ENCODE measurements at regions not wholly inside any gene's neighbourhood (a gene's known extent, or its start where the extent isn't known, plus 50 kb on each side); places are given as distances from the start of the nearest gene placed in this dataset.

- DNase-seq: no peak
These were observed 301.8 kb downstream of the BRINP2 start for GRCh38 chr1:177472567-177472966.

- no peak for DNase-seq
These were observed 300.5 kb downstream of the BRINP2 start for GRCh38 chr1:177471244-177471643.

GRCh38 chr1:177469519-177469918, 298.8 kb downstream of the BRINP2 start:
- DNase-seq: no peak

- DNase-seq: no peak
These were observed 295.5 kb downstream of the BRINP2 start for GRCh38 chr1:177466286-177466685.

- DNase-seq: no peak
These were observed 293.9 kb downstream of the BRINP2 start for GRCh38 chr1:177464686-177465085.

GRCh38 chr1:177451191-177451590, 280.4 kb downstream of the BRINP2 start:
- DNase-seq: no peak

GRCh38 chr1:177448652-177449357, 278.0 kb downstream of the BRINP2 start:
- DNase-seq: no peak

- no peak for DNase-seq
These were observed 277.4 kb downstream of the BRINP2 start for GRCh38 chr1:177448036-177448615.

GRCh38 chr1:177444997-177445746, 274.4 kb downstream of the BRINP2 start:
- no peak for DNase-seq

- no peak for DNase-seq
These were observed 272.2 kb downstream of the BRINP2 start for GRCh38 chr1:177443003-177443402.

- DNase-seq: no peak
These were observed 271.8 kb downstream of the BRINP2 start for GRCh38 chr1:177442584-177442983.

- no peak for DNase-seq
These were observed 270.5 kb downstream of the BRINP2 start for GRCh38 chr1:177441281-177441680.

GRCh38 chr1:177440821-177441220, 270.1 kb downstream of the BRINP2 start:
- no peak for DNase-seq

GRCh38 chr1:177439301-177439700, 268.5 kb downstream of the BRINP2 start:
- no peak for DNase-seq

GRCh38 chr1:177435364-177435763, 264.6 kb downstream of the BRINP2 start:
- no peak for DNase-seq

- no peak for DNase-seq
These were observed 262.1 kb downstream of the BRINP2 start for GRCh38 chr1:177432897-177433296.

GRCh38 chr1:177431123-177431522, 260.4 kb downstream of the BRINP2 start:
- DNase-seq: no peak

GRCh38 chr1:177429234-177429633, 258.5 kb downstream of the BRINP2 start:
- DNase-seq: no peak

- DNase-seq: no peak
These were observed 257.1 kb downstream of the BRINP2 start for GRCh38 chr1:177427811-177428210.

- no peak for DNase-seq
These were observed 255.7 kb downstream of the BRINP2 start for GRCh38 chr1:177426497-177426896.

- no peak for DNase-seq
These were observed 254.4 kb downstream of the BRINP2 start for GRCh38 chr1:177425199-177425598.

- DNase-seq: no peak
These were observed 254.0 kb downstream of the BRINP2 start for GRCh38 chr1:177424744-177425143.

- DNase-seq: no peak
These were observed 252.3 kb downstream of the BRINP2 start for GRCh38 chr1:177423090-177423489.

All from skin of body (tissue), 1 donor.